GM19438 (cell line): ENCODE measurements at regions not wholly inside any gene's neighbourhood (a gene's known extent, or its start where the extent isn't known, plus 50 kb on each side); places are given as distances from the start of the nearest gene placed in this dataset.

Source experiments
- ATAC-seq: cut with Tn5 transposase; IDR thresholded peaks from one replicate; pipeline ENCODE4 v1.9.1; 2021; ENCODE audit warnings: low read depth; ENCODE audit not compliant: unreplicated experiment

DNA sequence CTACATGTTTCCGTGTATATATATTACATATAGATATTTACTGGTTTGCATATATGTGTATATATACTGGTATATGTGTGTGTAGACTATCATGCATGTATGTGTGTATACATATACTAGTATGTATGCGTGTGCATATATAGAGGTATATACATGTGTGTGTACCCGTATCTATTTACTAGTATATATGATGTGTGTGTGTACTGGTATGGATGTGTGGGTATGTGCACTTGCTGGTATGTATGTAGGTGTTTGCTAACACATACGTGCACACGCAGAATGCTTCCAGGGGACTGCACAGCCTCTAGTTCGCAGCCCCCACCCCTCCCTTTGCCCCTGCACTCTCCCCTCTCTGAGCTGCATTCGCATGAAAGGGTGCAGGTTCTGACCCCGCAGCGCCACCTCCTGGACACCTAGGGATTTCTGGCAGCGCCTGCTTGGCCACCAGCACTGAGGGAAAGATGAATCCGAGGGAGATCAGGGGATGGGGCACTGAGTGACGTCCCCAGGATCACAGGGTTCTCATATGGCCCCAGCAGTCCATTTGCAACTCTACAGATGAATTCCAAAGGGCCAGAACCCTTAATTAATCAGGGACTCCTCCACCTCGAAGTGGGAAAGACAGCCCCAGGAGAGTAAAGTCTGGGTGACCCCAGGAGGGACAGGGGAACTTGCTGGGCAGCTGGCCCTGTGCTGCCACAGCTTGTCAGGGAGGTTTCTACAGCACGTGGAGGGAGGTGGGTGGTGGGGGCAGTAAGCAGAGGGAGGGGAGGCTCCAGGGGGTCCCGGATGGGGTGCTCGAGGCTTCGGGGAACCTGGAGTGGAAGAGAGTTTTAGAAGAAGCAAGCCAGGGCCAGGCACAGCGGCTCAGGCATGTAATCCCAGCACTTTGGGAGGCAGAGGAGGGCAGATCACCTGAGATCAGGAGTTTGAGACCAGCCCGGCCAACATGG, 66.8 kb upstream of the ASAP2 start:
- ATAC-seq = no peak

DNA sequence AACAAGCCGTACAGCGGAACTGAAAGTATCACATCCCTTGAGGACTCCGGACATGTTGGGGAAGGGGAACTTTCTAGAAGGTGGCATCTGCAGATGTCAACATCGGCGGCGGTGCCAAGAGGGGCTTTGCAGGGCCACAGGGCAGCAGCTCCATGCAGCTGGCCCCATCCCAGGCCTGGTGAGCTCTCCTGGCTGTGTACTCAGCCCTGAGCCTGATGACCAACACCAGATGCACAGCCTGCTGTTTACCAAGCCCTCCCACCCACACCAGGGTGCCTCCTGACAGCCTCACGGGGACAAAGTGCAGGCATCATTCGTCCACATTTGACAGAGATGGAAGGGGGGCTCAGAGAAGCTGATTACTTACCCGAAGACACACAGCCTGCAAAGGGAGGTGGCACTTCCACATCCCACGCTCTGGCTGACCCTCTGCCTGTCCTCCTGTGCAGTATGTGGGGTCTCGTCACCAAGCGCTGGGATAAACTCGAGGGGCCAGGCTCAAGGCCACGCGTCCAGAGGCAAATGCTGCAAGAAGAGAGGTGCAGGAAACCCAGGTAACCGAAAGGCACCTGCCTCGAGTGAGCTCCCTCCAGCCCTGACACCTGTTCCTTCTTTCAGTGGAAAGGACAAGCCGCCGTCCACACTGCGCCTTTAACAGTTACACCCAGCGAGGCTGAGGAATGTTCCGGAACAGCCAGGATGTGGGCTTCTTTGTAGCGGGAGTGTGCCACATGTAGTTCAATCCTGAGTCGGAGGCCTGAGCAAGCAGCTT, 69.0 kb upstream of the ASAP2 start:
- no peak for ATAC-seq

DNA sequence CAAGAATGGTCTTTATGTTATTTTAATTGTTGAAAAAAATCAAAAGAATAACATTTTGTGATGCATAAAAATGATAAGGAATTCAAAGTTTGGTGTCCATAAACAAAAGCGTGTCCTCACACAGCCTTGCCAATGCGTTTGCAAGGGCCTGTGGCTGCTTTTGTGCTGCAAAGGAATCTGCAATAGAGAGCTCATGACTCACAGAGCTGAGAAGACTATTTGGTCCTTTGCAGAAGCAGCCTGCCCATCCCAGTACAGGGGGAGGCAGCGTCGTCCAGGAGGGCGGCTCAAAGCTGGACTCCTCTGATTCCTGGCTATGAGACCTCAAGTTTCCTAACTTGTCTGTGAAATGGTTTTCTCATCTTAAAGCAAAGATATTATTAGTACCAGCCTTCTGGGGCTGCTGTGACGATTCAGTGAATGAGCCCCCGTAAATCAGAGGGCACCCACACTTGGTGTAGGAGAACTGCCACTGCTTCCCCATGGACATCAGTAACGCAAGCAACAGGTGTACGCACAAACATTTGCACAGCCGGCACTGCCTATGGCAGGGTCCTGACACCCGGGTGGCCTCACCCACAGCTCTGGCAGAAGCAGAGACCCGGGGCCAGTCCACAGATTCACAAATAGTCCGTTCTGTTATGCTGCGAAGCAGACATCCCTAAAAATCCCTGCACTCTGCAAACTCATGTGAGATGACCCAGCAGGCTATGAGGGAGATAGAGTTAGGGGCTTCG, 70.6 kb upstream of the ASAP2 start:
- ATAC-seq = no peak

DNA sequence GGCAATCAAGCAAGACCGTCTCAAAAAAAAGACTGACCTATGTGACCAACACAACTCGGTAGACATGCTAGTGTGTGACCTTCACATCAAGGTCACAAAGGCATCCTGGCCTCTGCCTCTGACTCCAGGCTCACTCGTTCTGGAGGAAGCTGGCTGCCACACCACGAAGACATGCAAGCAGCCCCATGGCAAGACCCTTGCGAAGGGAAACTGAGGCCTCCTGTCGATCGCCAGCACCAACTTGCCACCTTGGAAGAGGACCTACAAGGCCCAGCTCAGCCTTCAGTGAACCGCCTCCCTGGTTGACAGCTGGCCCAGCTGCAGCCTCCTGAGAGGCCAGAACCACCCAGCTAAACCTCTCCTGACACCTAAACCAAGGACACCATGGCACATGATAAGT, 79.3 kb upstream of the ASAP2 start:
- no peak for ATAC-seq

DNA sequence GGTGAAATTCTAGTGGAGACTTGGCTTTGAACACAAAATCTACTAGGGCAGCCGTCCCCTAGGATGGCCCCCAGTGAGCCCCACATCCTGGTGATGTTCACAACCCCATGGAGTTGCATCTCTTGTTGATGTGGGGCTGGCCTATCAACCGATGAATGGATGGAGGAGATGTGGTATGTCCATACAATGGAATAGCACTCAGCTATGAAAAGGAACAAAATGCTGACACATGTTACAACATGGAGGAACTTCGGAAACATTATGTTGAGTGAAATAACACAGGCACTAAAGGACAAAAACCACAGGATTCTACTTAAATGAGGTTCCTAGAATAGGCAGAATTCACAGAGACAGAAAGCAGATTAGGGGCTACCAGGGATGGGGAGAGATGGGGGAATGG, 80.1 kb upstream of the ASAP2 start:
- no peak for ATAC-seq

DNA sequence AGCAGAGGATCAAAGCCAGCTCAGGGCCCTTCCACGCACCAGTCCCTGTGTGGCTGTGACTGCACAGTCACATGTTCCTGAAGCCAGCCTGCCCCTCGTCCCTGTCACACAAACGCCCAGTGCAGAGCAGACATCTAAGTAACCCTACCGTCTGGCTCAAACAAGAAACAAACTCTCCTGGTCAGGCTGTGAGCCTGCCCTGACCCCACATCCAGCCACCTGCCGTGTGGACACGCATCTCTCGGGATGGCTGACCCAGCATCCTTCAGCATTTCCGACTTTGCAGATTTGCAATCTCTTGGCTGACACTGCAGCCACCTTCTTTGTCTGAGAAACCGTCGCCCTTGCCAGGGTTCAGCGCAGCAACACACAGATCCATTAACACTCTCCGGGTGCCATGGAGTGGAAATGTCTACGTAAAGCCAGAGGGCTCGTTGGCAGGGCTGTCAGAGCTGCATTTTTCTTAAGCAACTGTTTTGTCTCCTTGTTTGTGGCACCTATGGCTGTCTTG, 82.3 kb upstream of the ASAP2 start:
- ATAC-seq = no peak

DNA sequence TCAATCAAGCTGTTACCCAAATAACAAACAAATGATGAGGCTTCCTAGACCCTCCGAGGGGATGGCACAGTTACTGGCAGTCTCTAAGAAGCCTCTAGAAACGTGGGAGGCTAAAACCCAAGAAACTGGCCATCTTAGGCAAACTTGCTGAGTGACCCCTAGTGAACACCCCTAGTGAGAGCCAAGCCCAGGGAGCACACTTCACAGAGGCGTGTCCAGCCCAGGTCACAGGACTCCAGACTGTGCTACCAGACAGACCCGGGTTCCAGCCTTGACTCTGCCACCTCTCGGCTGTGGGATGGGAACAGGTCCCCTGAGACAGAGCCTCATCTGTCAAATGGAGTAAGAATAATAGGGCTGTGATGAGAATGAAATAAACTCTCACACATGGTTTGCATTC, 83.5 kb upstream of the ASAP2 start:
- no peak for ATAC-seq

DNA sequence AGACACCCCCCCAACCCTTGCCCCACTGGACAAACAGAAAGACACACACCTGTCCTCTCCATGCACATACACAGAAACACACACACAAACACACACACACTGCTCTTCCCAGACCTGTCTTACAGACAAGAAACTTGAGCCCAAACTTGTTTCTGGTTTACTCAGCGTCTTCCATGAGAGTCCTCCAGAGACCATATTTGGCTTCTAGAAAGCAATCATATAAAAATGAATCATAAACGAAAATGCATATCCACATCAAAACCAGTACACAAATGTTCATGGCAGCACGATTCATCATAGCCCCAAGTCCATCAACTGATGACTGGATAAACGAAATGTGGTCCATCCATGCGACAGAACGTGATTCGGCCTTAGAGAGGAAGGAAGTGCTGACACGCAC, 84.2 kb upstream of the ASAP2 start:
- ATAC-seq = no peak

DNA sequence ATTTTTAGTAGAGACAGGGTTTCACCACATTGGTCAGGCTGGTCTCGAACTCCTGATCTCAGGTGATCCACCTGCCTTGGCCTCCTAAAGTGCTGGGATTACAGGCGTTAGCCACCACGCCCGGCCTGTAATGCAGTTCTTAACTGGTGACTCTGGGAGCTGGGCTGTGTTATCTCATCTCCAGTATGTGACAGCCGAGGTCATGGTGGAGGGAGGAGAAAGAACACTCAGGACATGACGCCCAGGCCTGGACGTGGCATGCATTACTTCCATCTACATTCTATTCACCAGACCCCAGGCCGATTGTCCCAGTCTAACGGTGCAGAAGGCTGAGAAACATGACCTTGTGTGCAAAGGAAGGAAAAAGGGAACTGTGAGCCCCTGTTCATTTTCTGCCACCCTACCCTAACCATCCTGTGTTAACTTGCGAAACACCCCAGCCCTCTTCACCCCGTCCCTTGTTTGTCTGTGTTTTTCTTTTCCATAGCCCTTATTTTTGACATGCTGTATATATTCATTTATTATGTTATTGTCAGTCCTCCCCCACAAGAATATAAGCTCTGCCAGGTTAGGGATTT, 88.1 kb upstream of the ASAP2 start:
- ATAC-seq = no peak

DNA sequence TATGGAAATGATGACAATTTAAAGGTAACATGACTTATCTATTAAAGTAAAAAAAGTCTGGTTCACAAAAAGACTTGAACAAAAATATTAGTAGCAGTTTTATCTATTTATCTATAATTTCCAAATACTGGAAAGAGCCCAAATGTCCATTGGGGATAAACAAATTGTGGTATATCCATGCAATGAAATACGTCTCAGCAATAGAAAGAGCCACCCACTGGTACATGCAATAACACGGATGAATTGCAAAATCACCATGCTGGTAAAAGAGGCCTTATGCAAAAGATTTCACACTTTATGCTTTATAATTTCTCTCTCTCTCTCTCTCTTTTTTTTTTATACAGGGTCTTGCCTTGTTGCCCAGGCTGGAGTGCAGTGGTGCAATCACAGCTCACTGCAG, 91.4 kb upstream of the ASAP2 start:
- no peak for ATAC-seq

DNA sequence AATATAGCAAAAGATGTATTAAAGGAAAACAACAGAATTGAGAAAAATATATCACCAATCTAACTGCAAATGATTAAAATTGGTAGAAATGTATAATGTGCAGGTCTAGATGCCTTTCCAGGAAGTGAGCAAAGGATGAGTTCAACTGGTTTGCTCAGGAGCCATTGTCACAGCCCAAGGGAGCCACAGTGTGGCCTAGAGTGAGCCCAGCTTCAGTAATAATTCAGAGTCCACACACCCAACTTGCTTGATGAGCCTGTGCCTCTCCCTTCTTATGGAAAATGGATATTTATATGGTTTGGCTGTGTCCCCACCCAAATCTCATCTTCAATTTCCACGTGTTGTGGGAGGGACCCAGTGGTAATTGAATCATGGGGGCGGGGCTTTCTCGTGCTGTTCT, 92.2 kb upstream of the ASAP2 start:
- ATAC-seq = no peak

DNA sequence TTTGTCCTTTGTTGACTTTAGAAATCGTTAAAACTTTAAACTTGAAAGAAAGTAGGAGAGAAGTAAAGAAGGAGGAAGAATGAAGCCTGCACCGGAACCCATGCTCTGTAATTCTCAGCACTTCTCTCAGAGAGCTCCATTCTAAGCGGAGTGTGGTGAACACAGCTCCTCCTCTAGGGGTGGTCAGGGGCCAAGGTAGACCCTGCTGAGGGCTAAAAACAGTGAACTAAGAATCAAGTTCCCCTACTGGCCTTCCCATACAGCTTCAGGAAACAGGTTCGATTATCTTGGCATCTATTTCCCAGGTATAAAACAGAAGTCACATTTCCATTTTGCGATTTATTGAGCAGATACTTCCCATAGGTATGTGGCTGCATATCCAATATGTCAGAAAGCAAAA, 92.7 kb upstream of the ASAP2 start:
- ATAC-seq = no peak

DNA sequence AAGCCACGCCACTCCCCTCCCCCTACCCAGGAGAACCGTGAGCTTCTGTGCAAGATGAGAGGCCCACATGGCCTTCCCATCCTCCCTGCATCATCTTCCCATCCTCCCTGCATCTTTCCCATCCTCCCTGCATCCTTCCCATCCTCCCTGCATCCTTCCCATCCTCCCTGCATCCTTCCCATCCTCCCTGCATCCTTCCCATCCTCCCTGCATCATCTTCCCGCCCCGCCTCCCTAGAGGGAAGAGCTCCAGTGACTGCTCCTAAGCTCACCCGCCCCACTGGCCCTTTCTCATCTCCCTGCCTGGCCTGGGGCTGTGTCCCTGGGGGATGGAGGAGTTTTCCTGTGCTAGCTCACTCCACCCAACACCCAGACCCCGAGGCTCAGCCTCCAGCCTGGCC, 93.3 kb upstream of the ASAP2 start:
- no peak for ATAC-seq

DNA sequence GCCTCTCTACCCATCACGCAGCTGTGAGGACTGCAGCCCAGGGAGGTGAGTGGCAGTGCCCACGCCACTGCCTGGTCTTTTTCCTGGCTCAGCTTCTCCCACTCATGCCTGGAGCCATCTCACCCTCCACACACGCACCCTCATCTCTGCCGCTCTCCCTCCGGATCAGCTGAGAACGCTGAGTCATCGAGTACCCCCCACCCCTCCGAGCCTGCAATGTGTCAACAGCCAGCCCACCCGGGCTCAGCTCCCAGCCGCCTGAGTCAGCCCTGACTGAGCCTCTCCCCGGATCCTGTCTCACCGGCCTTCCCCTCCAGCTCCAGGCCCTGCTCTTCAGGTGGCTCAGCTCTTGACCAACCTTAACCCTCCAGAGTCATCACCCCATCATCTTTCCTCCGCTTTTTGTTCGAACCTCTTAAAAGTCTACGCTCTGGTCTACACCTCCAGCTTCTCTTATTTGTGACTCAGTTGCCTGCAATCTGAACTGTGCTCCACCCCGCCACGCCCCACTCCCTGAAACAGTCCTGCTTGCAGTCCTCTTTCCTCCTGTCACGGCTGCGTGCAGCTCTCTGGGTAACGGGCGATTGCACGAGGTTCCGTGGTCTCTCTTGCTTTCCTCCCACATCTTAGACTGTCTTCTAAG, 94.4 kb upstream of the ASAP2 start:
- no peak for ATAC-seq

DNA sequence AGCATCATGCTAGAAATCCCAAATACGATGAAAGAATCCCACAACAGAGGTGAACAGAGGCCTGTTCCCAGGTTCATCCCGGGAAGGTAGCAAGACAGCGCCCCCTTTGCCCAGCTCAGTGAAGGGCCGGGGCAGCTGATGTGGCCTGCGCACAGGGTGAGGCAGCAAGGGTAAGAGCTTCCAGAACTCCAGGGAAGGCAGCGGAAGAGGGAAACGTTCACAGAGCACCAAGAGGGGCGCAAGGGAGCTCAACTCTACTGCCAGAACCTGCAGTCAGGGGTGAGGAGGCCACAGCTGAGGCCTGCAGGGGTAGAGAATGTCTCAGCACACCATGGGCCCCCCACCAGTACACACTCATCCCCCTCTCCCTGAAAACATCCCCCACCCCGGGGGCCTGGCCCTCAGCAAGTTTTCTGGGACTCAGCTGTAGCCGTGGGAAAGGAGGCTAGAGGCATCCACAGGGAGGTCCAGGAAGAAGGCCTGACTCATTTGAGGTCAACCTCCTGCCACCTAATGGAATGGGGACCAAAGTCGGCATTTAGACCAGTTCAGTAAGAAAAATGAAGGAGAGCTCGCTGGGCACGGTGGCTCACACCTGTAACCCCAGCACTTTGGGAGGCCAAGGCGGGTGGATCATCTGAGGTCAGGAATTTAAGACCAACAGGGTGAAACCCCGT, 95.6 kb upstream of the ASAP2 start:
- ATAC-seq = no peak

DNA sequence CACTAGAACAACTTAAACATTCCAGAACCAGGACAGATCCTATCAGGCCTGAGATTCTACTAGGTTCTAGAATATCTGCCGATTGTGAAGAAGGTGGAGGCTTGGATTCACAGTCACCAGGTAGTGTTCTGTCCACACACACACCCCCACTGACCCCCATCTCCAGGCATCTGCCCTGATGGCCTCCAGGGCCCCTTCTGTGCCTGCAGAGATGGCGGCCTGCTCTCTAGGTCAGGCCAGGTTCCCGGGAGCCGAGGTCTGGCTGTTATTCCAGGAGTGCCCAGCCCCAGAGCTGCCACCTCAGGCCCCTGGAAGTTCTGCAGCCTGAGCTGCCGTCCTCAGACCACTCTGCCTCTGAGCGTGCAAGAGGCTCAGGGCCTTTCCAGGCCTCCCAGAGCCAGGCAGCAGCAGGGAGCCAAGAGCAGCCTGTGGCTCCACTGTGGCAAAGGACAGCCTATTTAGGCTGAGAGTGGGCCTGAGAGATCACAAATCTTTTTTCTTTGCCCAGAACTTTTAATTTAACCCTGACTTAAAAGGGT, 96.2 kb upstream of the ASAP2 start:
- no peak for ATAC-seq

DNA sequence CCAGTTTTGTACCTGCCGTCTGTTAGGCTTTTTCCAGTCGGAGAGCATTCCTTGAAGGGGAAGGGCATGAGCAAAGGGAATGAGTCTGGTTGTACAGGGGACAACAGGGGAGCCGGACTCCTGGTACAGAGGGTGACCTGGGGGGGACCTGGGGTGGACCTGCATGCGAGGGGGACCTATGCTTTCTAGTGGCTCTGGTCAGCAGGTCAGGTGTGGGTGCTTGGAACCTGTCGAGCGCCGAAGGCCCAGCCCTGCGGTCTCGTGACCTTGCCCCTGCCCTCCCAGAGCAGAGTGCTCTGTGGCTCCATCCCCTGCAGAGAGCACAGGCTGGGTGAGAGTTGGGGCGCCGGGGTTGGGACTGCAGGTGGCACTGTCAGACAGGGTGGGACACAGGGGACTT, 96.7 kb upstream of the ASAP2 start:
- no peak for ATAC-seq

DNA sequence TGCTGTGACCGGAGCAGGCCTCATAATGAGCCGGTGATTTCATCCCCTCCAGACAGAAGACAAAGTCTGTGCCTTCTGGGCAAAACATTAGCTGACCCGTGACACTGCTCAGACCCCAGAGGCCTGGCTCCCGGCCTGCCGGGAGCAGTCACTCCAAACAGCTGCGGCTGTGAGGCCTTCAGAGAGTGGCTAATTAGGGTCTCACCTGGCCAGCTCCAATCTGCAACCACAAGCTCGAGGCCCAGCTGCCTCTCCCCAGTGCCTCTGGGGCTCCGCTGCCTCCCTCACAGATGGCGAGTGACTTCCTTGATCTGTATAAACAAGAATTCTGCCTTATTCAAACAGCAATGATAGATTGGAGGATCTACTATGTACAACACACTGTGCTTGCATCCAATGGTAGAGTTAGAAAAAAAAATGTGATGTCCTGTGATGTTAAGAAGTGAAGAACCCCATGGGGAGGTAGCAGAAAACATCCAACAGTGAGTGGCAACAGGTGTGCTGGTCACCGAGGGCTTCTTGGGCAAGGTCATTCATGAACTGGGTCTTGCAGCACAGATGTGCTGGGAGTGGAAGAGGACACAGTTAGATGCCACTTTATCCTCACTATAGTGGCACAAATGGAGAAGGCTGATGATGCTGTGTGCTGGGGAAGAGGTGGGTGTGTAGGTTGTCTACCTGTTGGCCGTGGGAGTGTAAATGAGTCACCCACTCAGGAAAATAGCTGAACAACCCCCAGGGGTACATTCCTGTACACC, 98.2 kb upstream of the ASAP2 start:
- no peak for ATAC-seq
